ENCODE measurements at regions not wholly inside any gene's neighbourhood (a gene's known extent, or its start where the extent isn't known, plus 50 kb on each side); places are given as distances from the start of the nearest gene placed in this dataset.
A peak's percentile ranks its signal among the peaks of the same experiment; 100 is the strongest.

DNA sequence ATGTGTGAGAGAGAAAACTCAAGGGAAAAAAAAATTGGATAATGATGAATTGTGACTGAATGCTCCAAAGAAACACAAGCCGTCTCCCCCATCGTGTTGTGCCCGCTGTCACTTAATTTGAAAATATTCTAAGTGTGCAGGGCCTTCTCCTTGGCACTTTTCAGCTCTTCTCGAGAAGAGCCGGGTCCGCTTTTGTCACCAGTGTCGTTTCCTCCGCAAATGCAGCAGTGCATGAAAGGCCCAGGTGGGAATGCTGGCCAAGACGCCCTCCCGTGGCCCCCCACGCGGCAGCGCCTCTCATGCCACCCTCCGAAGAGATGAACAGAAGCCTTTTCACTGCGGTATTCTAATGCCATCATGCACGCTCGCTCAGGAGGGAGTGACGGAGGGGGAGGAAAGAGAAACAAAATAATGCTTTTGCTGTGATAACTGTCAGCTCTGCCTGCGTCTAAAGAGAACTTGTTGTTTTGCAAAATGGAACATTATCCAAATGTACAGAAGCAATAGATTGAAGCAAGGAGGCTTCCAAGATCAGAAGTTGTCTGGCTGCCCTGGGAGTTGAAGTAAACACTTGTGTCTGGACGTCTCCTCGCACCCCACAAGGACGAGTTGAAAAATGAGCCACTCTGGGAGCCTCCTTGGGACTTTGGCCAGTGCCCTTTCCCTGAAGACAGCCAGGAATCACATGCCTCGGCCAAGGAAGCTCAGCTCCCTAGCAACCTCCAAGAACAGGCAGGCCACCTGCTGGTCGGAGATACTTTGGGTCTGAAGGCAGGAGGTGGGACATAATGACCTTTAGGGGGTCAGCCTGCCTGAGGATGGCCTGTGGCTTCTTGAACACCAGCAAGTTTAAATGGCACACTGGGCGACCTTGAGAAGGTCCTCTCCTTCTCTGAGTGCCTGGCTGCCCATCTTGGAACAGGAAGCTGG, 166.1 kb upstream of the ZC3H12A start:
- intact Hi-C loops (cut with DNase I), result no loop called here
- H3K27ac ChIP-seq (ENCODE audit: low read depth in 1 of 2, low read length in 2 of 2), result no peak overlapping the region
- H3K4me1 ChIP-seq (ENCODE audit: control insufficient read depth in 1 of 2, insufficient read depth in 2 of 2, low read length in 2 of 2), result no peaks in the 10 kb centered on the region
- H3K4me3 ChIP-seq (ENCODE audit: low read length in 2 of 2), result no peak overlapping the region
- WGBS, 2 donors, result 56% methylated on average over 25 of the region's 25 CpGs
- H3K36me3 ChIP-seq (ENCODE audit: control insufficient read depth in 1 of 2, insufficient read depth in 2 of 2, low read length in 1 of 2), result no peaks in the 10 kb centered on the region
- no peaks in the 10 kb centered on the region for H3K9me3 ChIP-seq (ENCODE audit: control insufficient read depth, low read length)
- ATAC-seq (ENCODE audit: low FRiP score), result no peak
- DNase-seq, result peak in 1 of 2 donors; percentile 51
- no peaks in the 10 kb centered on the region for H3K27me3 ChIP-seq (ENCODE audit: control insufficient read depth in 1 of 2, insufficient read depth in 2 of 2, low read length in 1 of 2)

DNA sequence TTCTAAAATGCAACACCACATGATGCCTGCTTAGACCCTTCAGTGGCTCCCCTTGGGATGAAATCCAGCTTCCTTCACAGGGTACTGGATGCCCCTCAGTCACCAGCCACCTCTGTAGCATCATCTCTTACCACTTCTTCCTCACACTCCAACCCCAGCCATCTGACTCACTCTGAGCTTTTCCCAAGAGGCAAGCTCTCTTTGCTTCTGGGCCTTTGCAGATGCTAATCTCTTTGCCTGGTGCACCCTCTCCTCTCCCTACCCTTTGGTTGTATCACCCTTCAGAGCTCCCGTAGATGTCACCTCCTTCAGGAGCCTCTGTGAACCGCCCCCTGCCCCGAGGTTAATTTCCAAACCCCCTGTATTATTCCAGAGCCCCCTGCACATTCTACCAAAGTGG, 164.8 kb upstream of the ZC3H12A start:
- no peaks in the 10 kb centered on the region for H3K36me3 ChIP-seq (ENCODE audit: control insufficient read depth in 1 of 2, insufficient read depth in 2 of 2, low read length in 1 of 2)
- no peaks in the 10 kb centered on the region for H3K27me3 ChIP-seq (ENCODE audit: control insufficient read depth in 1 of 2, insufficient read depth in 2 of 2, low read length in 1 of 2)
- 71% methylated on average over 3 of the region's 3 CpGs for WGBS, 2 donors
- H3K4me3 ChIP-seq (ENCODE audit: low read length in 2 of 2), result no peak overlapping the region
- no peaks in the 10 kb centered on the region for H3K9me3 ChIP-seq (ENCODE audit: control insufficient read depth, low read length)
- H3K27ac ChIP-seq (ENCODE audit: low read depth in 1 of 2, low read length in 2 of 2), result no peak overlapping the region
- intact Hi-C loops (cut with DNase I), result no loop called here
- ATAC-seq (ENCODE audit: low FRiP score) (no peak), DNase-seq (no peak)
- no peaks in the 10 kb centered on the region for H3K4me1 ChIP-seq (ENCODE audit: control insufficient read depth in 1 of 2, insufficient read depth in 2 of 2, low read length in 2 of 2)

DNA sequence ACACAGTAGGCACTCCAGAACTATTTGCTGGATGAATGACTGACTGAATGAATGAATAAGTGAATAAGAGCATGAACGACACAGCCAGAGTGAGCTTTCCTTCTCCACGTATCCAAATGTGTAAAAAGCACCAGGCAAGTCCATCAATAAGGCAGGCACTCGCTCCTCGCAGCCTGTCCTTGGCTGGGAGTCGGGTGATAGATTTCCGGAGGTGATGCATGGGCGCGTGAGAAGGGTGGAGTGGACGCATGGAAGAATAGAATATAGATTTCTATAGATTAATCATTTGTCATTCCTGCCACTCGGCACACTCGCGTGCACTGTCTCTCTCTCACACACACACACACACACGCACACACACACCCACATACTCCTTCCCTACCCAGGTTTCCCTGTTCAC, 164.3 kb upstream of the ZC3H12A start:
- H3K27me3 ChIP-seq (ENCODE audit: control insufficient read depth in 1 of 2, insufficient read depth in 2 of 2, low read length in 1 of 2), result no peaks in the 10 kb centered on the region
- DNase-seq, result no peak

DNA sequence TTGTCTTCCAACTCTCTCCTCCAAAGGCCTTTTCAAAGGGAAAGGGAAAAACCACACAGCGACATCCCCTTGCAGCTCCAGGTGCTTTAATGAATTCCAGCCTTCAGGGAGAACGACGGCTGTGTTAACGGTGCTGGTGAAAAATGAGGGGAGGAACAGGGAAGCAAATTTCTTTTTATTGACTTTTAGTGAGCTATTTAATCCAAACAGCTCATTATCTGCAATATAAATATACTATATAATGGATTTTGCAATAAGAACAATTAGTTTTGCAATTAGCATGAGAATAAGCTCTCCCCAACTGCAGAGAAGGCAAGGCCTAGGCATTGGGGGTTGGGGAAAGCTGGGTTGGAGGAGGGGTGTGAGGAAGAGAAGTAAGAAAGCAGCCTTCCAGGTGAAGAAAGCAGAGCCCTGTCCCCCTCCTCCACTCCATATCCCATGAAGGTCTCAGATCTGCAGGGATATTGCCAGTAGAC, 159.0 kb upstream of the ZC3H12A start:
- 9 to 17% methylated on average over 4 of the region's 4 CpGs for WGBS, 2 donors

More for the DNA sequence above, 164.3 kb upstream of the ZC3H12A start:
- 63 to 69% methylated on average over 13 of the region's 13 CpGs for WGBS, 2 donors
- Histone ChIP-seq H3K4me3 (ENCODE audit: low read length in 2 of 2) (no peak overlapping the region), H3K27ac (ENCODE audit: low read depth in 1 of 2, low read length in 2 of 2) (no peak overlapping the region), H3K4me1 (ENCODE audit: control insufficient read depth in 1 of 2, insufficient read depth in 2 of 2, low read length in 2 of 2) (no peaks in the 10 kb centered on the region), H3K36me3 (ENCODE audit: control insufficient read depth in 1 of 2, insufficient read depth in 2 of 2, low read length in 1 of 2) (no peaks in the 10 kb centered on the region), H3K9me3 (ENCODE audit: control insufficient read depth, low read length) (no peaks in the 10 kb centered on the region)
- ATAC-seq (ENCODE audit: low FRiP score), result no peak
- intact Hi-C loops (cut with DNase I), result no loop called here

GRCh38 chr1:37317870-37318467, 156.4 kb upstream of the ZC3H12A start:
- no peak overlapping the region for H3K27ac ChIP-seq (ENCODE audit: low read depth in 1 of 2, low read length in 2 of 2)
- DNase-seq (peak in 1 of 2 donors; percentile 62), ATAC-seq (ENCODE audit: low FRiP score) (no peak)
- H3K9me3 ChIP-seq (ENCODE audit: control insufficient read depth, low read length), result peaks cover 1% of the 10 kb centered on the region
- 2% methylated on average over 35 of the region's 35 CpGs for WGBS, 2 donors
- H3K27me3 ChIP-seq (ENCODE audit: control insufficient read depth in 1 of 2, insufficient read depth in 2 of 2, low read length in 1 of 2), result peaks cover 0 to 2% of the 10 kb centered on the region in 2 donors
- no peaks in the 10 kb centered on the region for H3K36me3 ChIP-seq (ENCODE audit: control insufficient read depth in 1 of 2, insufficient read depth in 2 of 2, low read length in 1 of 2)
- no peaks in the 10 kb centered on the region for H3K4me1 ChIP-seq (ENCODE audit: control insufficient read depth in 1 of 2, insufficient read depth in 2 of 2, low read length in 2 of 2)
- intact Hi-C loops (cut with DNase I), result no loop called here
- H3K4me3 ChIP-seq (ENCODE audit: low read length in 2 of 2), result no peak overlapping the region

More for the DNA sequence above, 159.0 kb upstream of the ZC3H12A start:
- no peaks in the 10 kb centered on the region for H3K36me3 ChIP-seq (ENCODE audit: control insufficient read depth in 1 of 2, insufficient read depth in 2 of 2, low read length in 1 of 2)
- no peak for ATAC-seq (ENCODE audit: low FRiP score)
- no peak for DNase-seq
- no peaks in the 10 kb centered on the region for H3K9me3 ChIP-seq (ENCODE audit: control insufficient read depth, low read length)
- no peak overlapping the region for H3K27ac ChIP-seq (ENCODE audit: low read depth in 1 of 2, low read length in 2 of 2)
- no peak overlapping the region for H3K4me3 ChIP-seq (ENCODE audit: low read length in 2 of 2)
- no peaks in the 10 kb centered on the region for H3K4me1 ChIP-seq (ENCODE audit: control insufficient read depth in 1 of 2, insufficient read depth in 2 of 2, low read length in 2 of 2)
- H3K27me3 ChIP-seq (ENCODE audit: control insufficient read depth in 1 of 2, insufficient read depth in 2 of 2, low read length in 1 of 2), result peaks cover 0 to 2% of the 10 kb centered on the region in 2 donors
- intact Hi-C loops (cut with DNase I), result no loop called here

GRCh38 chr1:37318490-37318889, 155.9 kb upstream of the ZC3H12A start:
- intact Hi-C loops (cut with DNase I), result no loop called here
- ATAC-seq (ENCODE audit: low FRiP score) (no peak), DNase-seq (peak in 1 of 2 donors; percentile 65)
- Histone ChIP-seq H3K9me3 (ENCODE audit: control insufficient read depth, low read length) (peaks cover 3% of the 10 kb centered on the region), H3K27me3 (ENCODE audit: control insufficient read depth in 1 of 2, insufficient read depth in 2 of 2, low read length in 1 of 2) (peaks cover 0 to 2% of the 10 kb centered on the region in 2 donors), H3K4me3 (ENCODE audit: low read length in 2 of 2) (no peak overlapping the region), H3K4me1 (ENCODE audit: control insufficient read depth in 1 of 2, insufficient read depth in 2 of 2, low read length in 2 of 2) (no peaks in the 10 kb centered on the region), H3K27ac (ENCODE audit: low read depth in 1 of 2, low read length in 2 of 2) (no peak overlapping the region), H3K36me3 (ENCODE audit: control insufficient read depth in 1 of 2, insufficient read depth in 2 of 2, low read length in 1 of 2) (no peaks in the 10 kb centered on the region)
- 4 to 6% methylated on average over 20 of the region's 20 CpGs for WGBS, 2 donors

GRCh38 chr1:37319284-37319683, 155.1 kb upstream of the ZC3H12A start:
- DNase-seq, result peak in 1 of 2 donors; percentile 36
- intact Hi-C loops (cut with DNase I), result no loop called here
- ATAC-seq (ENCODE audit: low FRiP score), result peak; percentile 25
- Histone ChIP-seq H3K36me3 (ENCODE audit: control insufficient read depth in 1 of 2, insufficient read depth in 2 of 2, low read length in 1 of 2) (no peaks in the 10 kb centered on the region), H3K4me3 (ENCODE audit: low read length in 2 of 2) (no peak overlapping the region), H3K27ac (ENCODE audit: low read depth in 1 of 2, low read length in 2 of 2) (no peak overlapping the region), H3K27me3 (ENCODE audit: control insufficient read depth in 1 of 2, insufficient read depth in 2 of 2, low read length in 1 of 2) (peaks cover 0 to 2% of the 10 kb centered on the region in 2 donors), H3K9me3 (ENCODE audit: control insufficient read depth, low read length) (peaks cover 3% of the 10 kb centered on the region), H3K4me1 (ENCODE audit: control insufficient read depth in 1 of 2, insufficient read depth in 2 of 2, low read length in 2 of 2) (no peaks in the 10 kb centered on the region)
- 69 to 82% methylated on average over 5 of the region's 5 CpGs for WGBS, 2 donors

DNA sequence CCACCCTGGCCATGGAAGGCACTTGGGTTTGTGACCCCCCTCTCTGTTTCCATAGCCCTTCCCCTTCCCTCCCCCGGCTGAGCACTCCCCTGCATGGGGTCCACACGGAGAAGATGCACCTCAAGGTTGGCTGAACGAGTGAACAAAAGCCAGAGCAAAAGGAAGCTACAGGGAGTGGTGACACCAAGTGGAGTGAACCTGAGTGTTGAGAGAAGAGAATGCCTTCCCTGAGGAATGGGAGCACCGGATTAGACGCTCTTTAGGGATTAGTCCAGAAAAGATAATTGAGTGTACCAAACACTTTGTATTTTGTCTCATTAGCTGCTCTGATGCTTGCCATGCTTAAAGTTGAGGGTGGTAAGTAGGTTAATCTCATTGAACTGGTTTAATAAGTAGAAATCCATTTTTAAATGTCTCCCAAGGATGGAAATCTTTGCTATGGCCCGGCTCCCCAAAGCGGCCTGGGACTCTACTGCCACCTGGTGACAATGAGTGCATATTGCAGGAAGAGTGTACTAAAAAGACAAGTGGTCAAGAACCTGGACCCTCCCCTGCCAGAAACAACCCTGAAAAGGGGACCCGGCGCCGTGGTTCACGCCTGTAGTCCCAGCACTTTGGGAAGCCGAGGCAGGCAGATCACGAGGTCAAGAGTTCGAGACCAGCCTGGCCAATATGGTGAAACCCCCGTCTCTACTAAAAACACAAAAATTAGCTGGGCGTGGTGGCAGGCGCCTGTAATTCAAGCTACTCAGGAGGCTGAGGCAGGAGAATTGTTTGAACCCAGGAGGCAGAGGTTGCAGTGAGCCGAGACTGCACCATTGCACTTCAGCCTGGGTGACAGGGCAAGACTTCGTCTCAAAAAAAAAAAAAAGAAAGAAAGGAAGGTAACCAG, 150.6 kb upstream of the ZC3H12A start:
- WGBS, 2 donors, result 33 to 37% methylated on average over 19 of the region's 19 CpGs
- intact Hi-C loops (cut with DNase I), result no loop called here
- Histone ChIP-seq H3K4me1 (ENCODE audit: control insufficient read depth in 1 of 2, insufficient read depth in 2 of 2, low read length in 2 of 2) (no peaks in the 10 kb centered on the region), H3K9me3 (ENCODE audit: control insufficient read depth, low read length) (peaks cover 5% of the 10 kb centered on the region), H3K36me3 (ENCODE audit: control insufficient read depth in 1 of 2, insufficient read depth in 2 of 2, low read length in 1 of 2) (no peaks in the 10 kb centered on the region), H3K27me3 (ENCODE audit: control insufficient read depth in 1 of 2, insufficient read depth in 2 of 2, low read length in 1 of 2) (no peaks in the 10 kb centered on the region), H3K4me3 (ENCODE audit: low read length in 2 of 2) (no peak overlapping the region), H3K27ac (ENCODE audit: low read depth in 1 of 2, low read length in 2 of 2) (no peak overlapping the region)
- ATAC-seq (ENCODE audit: low FRiP score), result no peak
- DNase-seq, result peak in 1 of 2 donors; percentile 74
